ENCODE measurements at regions not wholly inside any gene's neighbourhood (a gene's known extent, or its start where the extent isn't known, plus 50 kb on each side); places are given as distances from the start of the nearest gene placed in this dataset.

DNA sequence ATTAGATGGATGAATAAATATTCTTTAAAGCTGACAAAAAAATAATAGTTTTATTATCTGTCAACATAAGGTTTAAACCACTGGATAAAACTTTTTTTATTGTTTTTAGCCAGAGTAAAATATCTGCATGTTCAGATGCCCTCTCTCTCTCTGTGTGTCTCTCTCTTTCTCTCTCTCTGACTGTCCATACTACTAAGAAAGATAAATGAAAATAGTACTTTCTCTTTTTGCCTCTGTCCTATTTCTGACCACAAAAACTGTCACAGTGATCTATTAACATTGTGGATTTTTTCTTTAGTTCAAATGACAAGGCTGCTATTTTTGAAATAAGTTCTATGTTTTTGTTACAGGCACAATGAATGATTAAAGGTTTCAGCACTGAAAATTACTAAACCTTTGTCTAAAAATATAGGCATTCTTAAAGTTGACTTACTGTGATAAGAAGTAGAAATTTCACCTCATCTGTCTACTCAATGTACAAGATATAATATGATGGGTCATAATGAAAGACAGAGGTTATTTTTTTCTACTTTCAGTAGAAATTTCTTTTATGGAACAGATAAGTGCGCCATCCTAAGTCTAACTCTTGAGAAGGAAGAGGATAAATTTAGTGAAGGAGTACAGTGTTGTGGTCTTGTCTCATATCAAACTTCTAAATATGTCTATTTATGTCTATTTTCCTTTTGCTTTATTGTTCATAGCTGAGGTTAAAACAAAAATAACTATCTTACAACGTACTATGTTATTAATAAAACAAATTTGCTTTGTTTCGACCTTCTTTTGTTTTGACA lies 341.9 kb upstream of the EYS start:
- no peaks in the 10 kb centered on the region for H3K4me1 ChIP-seq (replicated peaks; ENCODE audit: insufficient read depth)
- no peaks in the 10 kb centered on the region for H3K36me3 ChIP-seq (ENCODE audit: low read depth)
- BruUV-seq (replicated peaks), result no TSS peak
- H3K4me2 ChIP-seq, result no peak overlapping the region
- TF ChIP-seq EZH2 (IDR thresholded peaks at IDR 0.05; ENCODE audit: low read depth), result no peak
- TF ChIP-seq, protein P1, sequence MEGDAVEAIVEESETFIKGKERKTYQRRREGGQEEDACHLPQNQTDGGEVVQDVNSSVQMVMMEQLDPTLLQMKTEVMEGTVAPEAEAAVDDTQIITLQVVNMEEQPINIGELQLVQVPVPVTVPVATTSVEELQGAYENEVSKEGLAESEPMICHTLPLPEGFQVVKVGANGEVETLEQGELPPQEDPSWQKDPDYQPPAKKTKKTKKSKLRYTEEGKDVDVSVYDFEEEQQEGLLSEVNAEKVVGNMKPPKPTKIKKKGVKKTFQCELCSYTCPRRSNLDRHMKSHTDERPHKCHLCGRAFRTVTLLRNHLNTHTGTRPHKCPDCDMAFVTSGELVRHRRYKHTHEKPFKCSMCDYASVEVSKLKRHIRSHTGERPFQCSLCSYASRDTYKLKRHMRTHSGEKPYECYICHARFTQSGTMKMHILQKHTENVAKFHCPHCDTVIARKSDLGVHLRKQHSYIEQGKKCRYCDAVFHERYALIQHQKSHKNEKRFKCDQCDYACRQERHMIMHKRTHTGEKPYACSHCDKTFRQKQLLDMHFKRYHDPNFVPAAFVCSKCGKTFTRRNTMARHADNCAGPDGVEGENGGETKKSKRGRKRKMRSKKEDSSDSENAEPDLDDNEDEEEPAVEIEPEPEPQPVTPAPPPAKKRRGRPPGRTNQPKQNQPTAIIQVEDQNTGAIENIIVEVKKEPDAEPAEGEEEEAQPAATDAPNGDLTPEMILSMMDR (conservative IDR thresholded peaks at IDR 0.05), result no peak
- ChIA-PET POLR2A (ENCODE audit: unreplicated experiment) (no interaction called here), CTCF (no interaction called here)
- H3K27ac ChIP-seq, result no peak overlapping the region
- intact Hi-C loops (cut with micrococcal nuclease; ENCODE audit: unreplicated experiment), result no loop called here
- H3K9me2 ChIP-seq (ENCODE audit: insufficient read depth), result no peaks in the 10 kb centered on the region
- H4K20me1 ChIP-seq (ENCODE audit: insufficient read depth), result no peaks in the 10 kb centered on the region
- DNase-seq, result no peak
- H3F3A ChIP-seq (ENCODE audit: insufficient read depth, low read depth), result no peaks in the 10 kb centered on the region
- H3K9me3 ChIP-seq (ENCODE audit: insufficient read depth, low read depth), result no peaks in the 10 kb centered on the region
- no peaks in the 10 kb centered on the region for H3K27me3 ChIP-seq (ENCODE audit: insufficient read depth, low read depth)
- H3K79me2 ChIP-seq (ENCODE audit: low read depth), result no peaks in the 10 kb centered on the region
- H2AFZ ChIP-seq, result no peak overlapping the region
- H3K4me3 ChIP-seq, result no peak overlapping the region

DNA sequence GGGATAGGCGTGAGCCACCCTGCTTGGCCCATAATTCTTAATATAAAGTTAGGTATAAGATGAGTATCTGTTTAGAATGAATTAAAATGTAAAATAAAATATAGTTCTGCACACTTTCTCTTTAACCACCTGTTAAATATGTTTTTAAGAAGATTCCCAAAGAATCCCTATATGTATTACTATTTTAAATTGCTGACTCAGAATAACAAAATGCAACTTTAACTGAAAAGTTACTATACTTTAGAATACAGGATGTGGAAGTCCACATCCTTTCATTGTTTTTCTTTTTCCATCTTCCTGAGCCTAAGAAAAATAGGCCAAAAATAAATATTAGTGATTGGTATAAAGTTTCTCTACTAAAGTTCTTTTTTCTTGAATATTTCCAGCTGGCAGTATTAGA lies 325.6 kb upstream of the EYS start:
- Histone ChIP-seq H3K9me3 (ENCODE audit: insufficient read depth, low read depth) (no peaks in the 10 kb centered on the region), H2AFZ (no peak overlapping the region), H3F3A (ENCODE audit: insufficient read depth, low read depth) (no peaks in the 10 kb centered on the region), H3K4me3 (no peak overlapping the region), H3K4me2 (no peak overlapping the region), H4K20me1 (ENCODE audit: insufficient read depth) (no peaks in the 10 kb centered on the region), H3K4me1 (replicated peaks; ENCODE audit: insufficient read depth) (no peaks in the 10 kb centered on the region), H3K9me2 (ENCODE audit: insufficient read depth) (no peaks in the 10 kb centered on the region; the same call in 1 of the 2 replicates), H3K79me2 (ENCODE audit: low read depth) (no peaks in the 10 kb centered on the region), H3K27ac (no peak overlapping the region), H3K27me3 (ENCODE audit: insufficient read depth, low read depth) (no peaks in the 10 kb centered on the region), H3K36me3 (ENCODE audit: low read depth) (no peaks in the 10 kb centered on the region)
- intact Hi-C loops (cut with micrococcal nuclease; ENCODE audit: unreplicated experiment), result no loop called here
- no peak for DNase-seq
- ChIA-PET CTCF (no interaction called here), POLR2A (ENCODE audit: unreplicated experiment) (no interaction called here)
- BruUV-seq (replicated peaks), result no TSS peak
- TF ChIP-seq, protein P1 (conservative IDR thresholded peaks at IDR 0.05), result no peak
- TF ChIP-seq EZH2 (IDR thresholded peaks at IDR 0.05; ENCODE audit: low read depth), result no peak

DNA sequence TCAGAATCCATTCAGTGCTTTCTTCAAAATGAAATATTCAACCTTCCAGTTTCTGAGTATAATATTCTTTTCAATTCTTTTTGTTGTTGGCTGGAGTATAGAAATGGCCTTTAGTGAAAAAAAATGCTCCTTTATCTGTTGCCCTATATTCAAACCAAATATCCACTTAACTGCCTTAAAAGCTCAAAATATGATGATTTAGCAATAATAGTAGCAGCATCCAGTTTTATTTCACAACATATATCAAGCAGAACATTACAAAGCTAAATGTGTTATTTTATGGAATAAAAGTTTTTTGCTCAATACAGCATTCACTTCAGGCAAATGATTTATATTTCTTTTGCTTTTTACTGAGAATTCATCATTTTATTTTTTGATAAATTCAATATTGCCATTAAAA lies 322.4 kb upstream of the EYS start:
- ChIA-PET CTCF (no interaction called here), POLR2A (ENCODE audit: unreplicated experiment) (no interaction called here)
- TF ChIP-seq, protein P1 (conservative IDR thresholded peaks at IDR 0.05), result no peak
- no peak for TF ChIP-seq EZH2 (IDR thresholded peaks at IDR 0.05; ENCODE audit: low read depth)
- Histone ChIP-seq H4K20me1 (ENCODE audit: insufficient read depth) (no peaks in the 10 kb centered on the region), H3F3A (ENCODE audit: insufficient read depth, low read depth) (no peaks in the 10 kb centered on the region), H3K9me2 (ENCODE audit: insufficient read depth) (no peaks in the 10 kb centered on the region), H3K36me3 (ENCODE audit: low read depth) (no peaks in the 10 kb centered on the region), H3K4me2 (no peak overlapping the region), H3K9me3 (ENCODE audit: insufficient read depth, low read depth) (no peaks in the 10 kb centered on the region; the same call in 1 of the 2 replicates), H3K4me3 (no peak overlapping the region), H3K27me3 (ENCODE audit: insufficient read depth, low read depth) (no peaks in the 10 kb centered on the region), H2AFZ (no peak overlapping the region), H3K27ac (no peak overlapping the region), H3K4me1 (replicated peaks; ENCODE audit: insufficient read depth) (no peaks in the 10 kb centered on the region), H3K79me2 (ENCODE audit: low read depth) (no peaks in the 10 kb centered on the region)
- intact Hi-C loops (cut with micrococcal nuclease; ENCODE audit: unreplicated experiment), result no loop called here
- DNase-seq, result no peak
- BruUV-seq (replicated peaks), result no TSS peak

Measured in PC-9 (cell line).